Epithelial cell of proximal tubule (primary cell): ENCODE measurements at regions not wholly inside any gene's neighbourhood (a gene's known extent, or its start where the extent isn't known, plus 50 kb on each side); places are given as distances from the start of the nearest gene placed in this dataset.
"Not testable (repeated sequence)": the region's sequence is repeated elsewhere in the genome, so short reads cannot be mapped to it uniquely, and the experiment has no call there.

ENCODE experiments used
- DNase-seq: peaks from one replicate; pipeline ENCODE4 v3.0.0-alpha.2; 2011; ENCODE audit warnings: low read depth
- H3K4me3 ChIP-seq: 2 replicates; pipeline ENCODE4 v1.5.1; 2011; ENCODE audit warnings: low read depth, mild to moderate bottlenecking, low read length
- CTCF ChIP-seq: conservative IDR thresholded peaks from 2 replicates; pipeline ENCODE4 v1.5.1; 2012; ENCODE audit warnings: low read depth, mild to moderate bottlenecking, low read length

GRCh38 chr6:144493035-144493910 lies 208.1 kb downstream of the UTRN start:
- H3K4me3 ChIP-seq: no peak overlapping the region
- no peak for TF ChIP-seq CTCF
- no peak for DNase-seq

GRCh38 chr6:144495076-144495475 lies 209.9 kb downstream of the UTRN start:
- H3K4me3 ChIP-seq, DNase-seq: not testable (repeated sequence)

DNA sequence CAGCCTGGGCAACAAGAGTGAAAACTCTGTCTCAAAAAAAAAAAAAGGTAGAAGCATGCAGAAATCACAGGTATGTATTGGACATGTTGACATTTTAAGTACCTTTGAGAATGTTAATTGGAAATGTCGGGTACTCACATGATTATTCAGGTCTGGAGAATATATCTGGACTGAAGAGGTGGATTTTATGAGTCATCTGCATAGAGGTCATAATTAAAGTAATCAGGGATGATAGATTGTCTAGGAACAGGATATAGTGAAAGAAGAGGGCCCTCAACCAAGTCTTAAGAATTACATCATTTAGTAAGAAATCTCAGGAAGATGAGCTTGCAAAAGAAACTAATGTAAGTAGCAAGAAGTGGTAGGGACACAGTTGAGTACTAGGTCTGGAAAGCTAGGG lies 212.5 kb downstream of the UTRN start:
- DNase-seq: no peak
- no peak for TF ChIP-seq CTCF
- H3K4me3 ChIP-seq: no peak overlapping the region

- H3K4me3 ChIP-seq: no peak overlapping the region
- TF ChIP-seq CTCF: no peak
- DNase-seq: no peak
Measured at GRCh38 chr6:144500892-144501291, 215.8 kb downstream of the UTRN start.

- DNase-seq, H3K4me3 ChIP-seq: not testable (repeated sequence)
Measured at GRCh38 chr6:144505214-144505613, 220.1 kb downstream of the UTRN start.

DNA sequence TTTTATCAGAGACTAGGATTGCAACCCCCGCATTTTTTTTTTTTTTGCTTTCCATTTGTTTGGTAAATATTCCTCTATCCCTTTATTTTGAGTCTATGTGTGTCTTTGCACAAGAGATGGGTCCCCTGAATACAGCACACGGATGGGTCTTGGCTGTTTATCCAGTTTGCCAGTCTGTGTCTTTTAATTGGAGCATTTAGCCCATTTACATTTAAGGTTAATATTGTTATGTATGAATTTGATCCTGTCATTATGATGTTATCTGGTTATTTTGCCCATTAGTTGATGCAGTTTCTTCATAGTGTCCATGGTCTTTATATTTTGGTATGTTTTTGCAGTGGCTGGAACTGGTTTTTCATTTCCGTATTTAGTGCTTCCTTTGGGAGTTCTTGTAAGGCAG lies 220.9 kb downstream of the UTRN start:
- not testable (repeated sequence) for H3K4me3 ChIP-seq, DNase-seq

- not testable (repeated sequence) for DNase-seq, H3K4me3 ChIP-seq
Measured at GRCh38 chr6:144507772-144508312, 222.7 kb downstream of the UTRN start.

DNA sequence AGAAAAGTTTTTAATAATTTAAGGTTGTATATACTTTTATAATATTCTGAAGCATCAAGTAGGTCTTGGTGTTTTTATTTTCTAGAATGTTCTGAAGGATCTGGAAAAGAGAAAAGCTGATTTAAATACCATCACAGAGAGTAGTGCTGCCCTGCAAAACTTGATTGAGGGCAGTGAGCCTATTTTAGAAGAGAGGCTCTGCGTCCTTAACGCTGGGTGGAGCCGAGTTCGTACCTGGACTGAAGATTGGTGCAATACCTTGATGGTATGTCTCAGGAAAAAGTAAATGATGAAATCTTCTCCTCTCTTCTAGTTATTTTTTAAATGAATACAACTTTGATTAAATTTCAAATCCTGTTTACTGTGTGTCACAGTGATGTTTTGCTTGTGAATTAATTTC lies 225.7 kb downstream of the UTRN start:
- no peak for TF ChIP-seq CTCF
- H3K4me3 ChIP-seq: no peak overlapping the region
- no peak for DNase-seq

DNA sequence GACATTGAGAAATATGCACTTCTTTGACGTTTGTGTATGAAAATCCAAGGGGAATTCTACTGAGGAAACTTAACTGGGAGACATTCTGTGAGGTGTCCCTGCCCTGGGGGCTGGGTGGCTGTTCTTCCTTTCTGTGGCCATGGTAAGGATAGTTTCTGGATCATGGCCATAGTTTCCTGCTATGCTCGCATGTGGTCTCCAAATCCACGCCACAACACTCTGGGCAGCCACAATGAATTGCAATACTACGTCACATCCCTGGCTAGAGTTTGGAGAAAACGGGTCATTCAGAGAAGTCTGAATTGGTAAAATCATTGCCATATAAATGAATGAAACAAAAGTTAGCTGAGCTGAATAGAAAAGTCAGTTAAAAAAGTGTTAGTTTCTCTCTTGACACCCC lies 230.6 kb downstream of the UTRN start:
- no peak for TF ChIP-seq CTCF

More for the DNA sequence above, 230.6 kb downstream of the UTRN start:
- no peak overlapping the region for H3K4me3 ChIP-seq
- DNase-seq: no peak
